ENCODE measurements at regions not wholly inside any gene's neighbourhood (a gene's known extent, or its start where the extent isn't known, plus 50 kb on each side); places are given as distances from the start of the nearest gene placed in this dataset.

- Histone ChIP-seq H2AFZ (ENCODE audit: low read depth, low read length, poor library complexity, severe bottlenecking) (no peak overlapping the region), H3K4me2 (ENCODE audit: low read length) (no peak overlapping the region), H3K27ac (ENCODE audit: low read depth, low read length) (no peak overlapping the region), H3K4me1 (ENCODE audit: control insufficient read depth in 1 of 2, insufficient read depth in 2 of 2, low read length in 2 of 2) (no peaks in the 10 kb centered on the region), H3K27me3 (ENCODE audit: insufficient read depth, low read length) (peaks cover 9% of the 10 kb centered on the region; the same call in 1 of the 2 replicates), H3K9me2 (ENCODE audit: insufficient read depth) (no peaks in the 10 kb centered on the region), H4K20me1 (ENCODE audit: insufficient read depth) (no peaks in the 10 kb centered on the region), H3K9ac (ENCODE audit: low read length) (no peak overlapping the region), H3K79me2 (ENCODE audit: insufficient read depth, low read length) (no peaks in the 10 kb centered on the region), H3K36me3 (ENCODE audit: control insufficient read depth in 1 of 2, insufficient read depth in 2 of 2, low read length in 2 of 2) (no peaks in the 10 kb centered on the region), H3K9me3 (ENCODE audit: control insufficient read depth in 1 of 2, insufficient read depth in 1 of 2, low read depth in 1 of 2, low read length in 2 of 2) (no peaks in the 10 kb centered on the region), H3K4me3 (replicated peaks in 1 of 2; ENCODE audit: low read depth in 1 of 2, low read length in 2 of 2) (no peak overlapping the region)
- POLR2A ChIA-PET: no interaction called here
- no TSS peak for BruUV-seq (replicated peaks)
- DNase-seq (ENCODE audit: low read depth, low spot score) (no peak), ATAC-seq (no peak)
- RAD21 ChIA-PET (ENCODE audit: low non-redundant PET in 1 of 2, low total read pairs in 2 of 2, uncharacterized antibody in 2 of 2, unreplicated experiment in 2 of 2): no interaction called here
- TF ChIP-seq SP1 (IDR thresholded peaks at IDR 0.05; ENCODE audit: low read depth) (no peak), EZH2phosphoT487 (IDR thresholded peaks at IDR 0.05; ENCODE audit: borderline replicate concordance) (no peak), SRF (IDR thresholded peaks at IDR 0.05; ENCODE audit: low read depth) (no peak), POLR2AphosphoS5 (IDR thresholded peaks at IDR 0.05; ENCODE audit: low read depth, low read length) (no peak), MAX (IDR thresholded peaks at IDR 0.05) (no peak), CEBPB (IDR thresholded peaks at IDR 0.05; ENCODE audit: low read depth) (no peak), JUND (IDR thresholded peaks at IDR 0.05) (no peak), FOSL1 (IDR thresholded peaks at IDR 0.05; ENCODE audit: low read depth) (no peak), YY1 (IDR thresholded peaks at IDR 0.05; ENCODE audit: extremely low read depth, insufficient replicate concordance, low read depth, low read length) (no peak), EGR1 (IDR thresholded peaks at IDR 0.05; ENCODE audit: low read depth) (no peak), ZBTB33 (IDR thresholded peaks at IDR 0.05; ENCODE audit: extremely low read depth, insufficient replicate concordance, low read length) (no peak), REST (IDR thresholded peaks at IDR 0.05; ENCODE audit: low read depth) (no peak), ELF1 (IDR thresholded peaks at IDR 0.05; ENCODE audit: borderline replicate concordance, low read depth) (no peak), POLR2A (IDR thresholded peaks at IDR 0.05; ENCODE audit: borderline replicate concordance, extremely low read depth, insufficient read depth, insufficient read length) (no peak)
- CTCF ChIA-PET: no interaction called here
- intact Hi-C loops (cut with micrococcal nuclease): no loop called here
Measured at GRCh38 chr12:111228916-111229666, 139.8 kb downstream of the PHETA1 start.
